ENCODE measurements at regions not wholly inside any gene's neighbourhood (a gene's known extent, or its start where the extent isn't known, plus 50 kb on each side); places are given as distances from the start of the nearest gene placed in this dataset.

DNA sequence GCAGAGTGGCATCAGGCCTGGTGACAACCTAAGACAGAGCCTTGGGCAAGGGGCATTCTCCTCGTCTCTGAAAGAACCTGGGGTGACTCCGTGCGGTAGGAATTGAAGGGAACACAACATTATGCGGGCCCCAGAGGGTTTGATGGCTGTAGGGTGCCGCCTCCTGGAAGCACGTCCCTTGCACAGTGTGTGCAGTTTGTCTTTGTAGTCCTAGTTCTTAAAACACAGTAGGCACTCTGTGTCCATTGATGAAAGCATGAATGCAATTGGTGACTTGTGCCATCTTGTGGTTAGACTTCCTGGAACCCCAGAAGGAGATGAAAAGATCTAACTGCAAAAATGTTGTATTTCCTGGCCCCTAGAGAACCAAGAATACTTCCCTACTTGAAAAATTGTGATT lies 279.8 kb downstream of the UTP18 start:
- no peaks in the 10 kb centered on the region for H3K9me2 ChIP-seq (ENCODE audit: insufficient read depth)
- no peak for DNase-seq
- no TSS peak for BruUV-seq (replicated peaks)
- H3K4me2 ChIP-seq: no peak overlapping the region
- no peak for TF ChIP-seq EZH2 (IDR thresholded peaks at IDR 0.05; ENCODE audit: low read depth)
- no peak for TF ChIP-seq CTCF (conservative IDR thresholded peaks at IDR 0.05)
- H3K79me2 ChIP-seq (ENCODE audit: low read depth): no peaks in the 10 kb centered on the region
- no peaks in the 10 kb centered on the region for H4K20me1 ChIP-seq (ENCODE audit: insufficient read depth)
- H3K4me1 ChIP-seq (replicated peaks; ENCODE audit: insufficient read depth): no peaks in the 10 kb centered on the region
- no peaks in the 10 kb centered on the region for H3K9me3 ChIP-seq (ENCODE audit: insufficient read depth, low read depth)
- peaks cover 17% of the 10 kb centered on the region; the same call in 1 of the 2 replicates for H3K27me3 ChIP-seq (ENCODE audit: insufficient read depth, low read depth)
- no peak overlapping the region for H3K27ac ChIP-seq
- intact Hi-C loops (cut with micrococcal nuclease; ENCODE audit: unreplicated experiment): no loop called here
- ChIA-PET CTCF (no interaction called here), POLR2A (ENCODE audit: unreplicated experiment) (no interaction called here)
- no peak overlapping the region for H3K4me3 ChIP-seq
- H3F3A ChIP-seq (ENCODE audit: insufficient read depth, low read depth): no peaks in the 10 kb centered on the region
- no peak overlapping the region for H2AFZ ChIP-seq
- H3K36me3 ChIP-seq (ENCODE audit: low read depth): no peaks in the 10 kb centered on the region

DNA sequence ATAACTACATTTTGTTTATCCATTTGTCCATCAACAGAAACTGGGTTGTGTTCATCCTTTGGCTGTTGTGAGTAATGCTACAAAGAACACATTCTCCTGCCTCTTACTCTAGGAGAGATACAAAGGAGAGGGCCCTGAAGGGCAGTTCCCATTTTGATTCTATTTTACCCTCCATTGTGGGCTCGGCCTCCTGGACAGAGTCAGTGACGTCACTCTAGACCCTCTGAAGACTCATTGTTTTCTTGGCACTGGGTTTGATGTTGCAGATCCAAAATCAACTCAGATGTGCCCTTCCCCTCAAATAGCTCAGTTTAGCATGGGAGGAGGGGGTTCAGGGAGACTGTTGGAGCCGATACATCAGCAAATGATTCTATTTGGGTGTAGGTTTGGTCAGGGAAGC lies 280.9 kb downstream of the UTP18 start:
- ChIA-PET CTCF (no interaction called here), POLR2A (ENCODE audit: unreplicated experiment) (no interaction called here)
- H3K36me3 ChIP-seq (ENCODE audit: low read depth): no peaks in the 10 kb centered on the region
- DNase-seq: no peak
- H3K9me2 ChIP-seq (ENCODE audit: insufficient read depth): no peaks in the 10 kb centered on the region
- no peaks in the 10 kb centered on the region for H3K9me3 ChIP-seq (ENCODE audit: insufficient read depth, low read depth)
- H3K4me2 ChIP-seq: no peak overlapping the region
- intact Hi-C loops (cut with micrococcal nuclease; ENCODE audit: unreplicated experiment): no loop called here
- H3K4me3 ChIP-seq: no peak overlapping the region
- H4K20me1 ChIP-seq (ENCODE audit: insufficient read depth): no peaks in the 10 kb centered on the region
- peaks cover 17% of the 10 kb centered on the region; the same call in 1 of the 2 replicates for H3K27me3 ChIP-seq (ENCODE audit: insufficient read depth, low read depth)
- no peak overlapping the region for H2AFZ ChIP-seq
- no peaks in the 10 kb centered on the region for H3K4me1 ChIP-seq (replicated peaks; ENCODE audit: insufficient read depth)
- no peak overlapping the region for H3K27ac ChIP-seq
- BruUV-seq (replicated peaks): no TSS peak
- H3K79me2 ChIP-seq (ENCODE audit: low read depth): no peaks in the 10 kb centered on the region
- no peak for TF ChIP-seq EZH2 (IDR thresholded peaks at IDR 0.05; ENCODE audit: low read depth)
- no peak for TF ChIP-seq CTCF (conservative IDR thresholded peaks at IDR 0.05)
- no peaks in the 10 kb centered on the region for H3F3A ChIP-seq (ENCODE audit: insufficient read depth, low read depth)

GRCh38 chr17:51546114-51546513 lies 285.8 kb downstream of the UTP18 start:
- H3K9me2 ChIP-seq (ENCODE audit: insufficient read depth): no peaks in the 10 kb centered on the region
- H3K4me3 ChIP-seq: no peak overlapping the region
- no peak overlapping the region for H3K4me2 ChIP-seq
- H3K4me1 ChIP-seq (replicated peaks; ENCODE audit: insufficient read depth): no peaks in the 10 kb centered on the region
- H3F3A ChIP-seq (ENCODE audit: insufficient read depth, low read depth): no peaks in the 10 kb centered on the region
- no peaks in the 10 kb centered on the region for H4K20me1 ChIP-seq (ENCODE audit: insufficient read depth)
- no peak for DNase-seq
- no peaks in the 10 kb centered on the region for H3K9me3 ChIP-seq (ENCODE audit: insufficient read depth, low read depth)
- no TSS peak for BruUV-seq (replicated peaks)
- H2AFZ ChIP-seq: no peak overlapping the region
- intact Hi-C loops (cut with micrococcal nuclease; ENCODE audit: unreplicated experiment): no loop called here
- ChIA-PET CTCF (no interaction called here), POLR2A (ENCODE audit: unreplicated experiment) (no interaction called here)
- H3K27ac ChIP-seq: no peak overlapping the region
- TF ChIP-seq CTCF (conservative IDR thresholded peaks at IDR 0.05) (no peak), EZH2 (IDR thresholded peaks at IDR 0.05; ENCODE audit: low read depth) (no peak)
- 0 out of 2 replicates have a peak, but pooled peaks cover 4% of the 10 kb centered on the region for H3K27me3 ChIP-seq (ENCODE audit: insufficient read depth, low read depth)
- no peaks in the 10 kb centered on the region for H3K79me2 ChIP-seq (ENCODE audit: low read depth)
- H3K36me3 ChIP-seq (ENCODE audit: low read depth): no peaks in the 10 kb centered on the region
